GM19438 (cell line): ENCODE measurements at regions not wholly inside any gene's neighbourhood (a gene's known extent, or its start where the extent isn't known, plus 50 kb on each side); places are given as distances from the start of the nearest gene placed in this dataset.
A peak's percentile ranks its signal among the peaks of the same experiment; 100 is the strongest.

ENCODE experiments used
- ATAC-seq: cut with Tn5 transposase; IDR thresholded peaks from one replicate; pipeline ENCODE4 v1.9.1; 2021; ENCODE audit warnings: low read depth; ENCODE audit not compliant: unreplicated experiment

DNA sequence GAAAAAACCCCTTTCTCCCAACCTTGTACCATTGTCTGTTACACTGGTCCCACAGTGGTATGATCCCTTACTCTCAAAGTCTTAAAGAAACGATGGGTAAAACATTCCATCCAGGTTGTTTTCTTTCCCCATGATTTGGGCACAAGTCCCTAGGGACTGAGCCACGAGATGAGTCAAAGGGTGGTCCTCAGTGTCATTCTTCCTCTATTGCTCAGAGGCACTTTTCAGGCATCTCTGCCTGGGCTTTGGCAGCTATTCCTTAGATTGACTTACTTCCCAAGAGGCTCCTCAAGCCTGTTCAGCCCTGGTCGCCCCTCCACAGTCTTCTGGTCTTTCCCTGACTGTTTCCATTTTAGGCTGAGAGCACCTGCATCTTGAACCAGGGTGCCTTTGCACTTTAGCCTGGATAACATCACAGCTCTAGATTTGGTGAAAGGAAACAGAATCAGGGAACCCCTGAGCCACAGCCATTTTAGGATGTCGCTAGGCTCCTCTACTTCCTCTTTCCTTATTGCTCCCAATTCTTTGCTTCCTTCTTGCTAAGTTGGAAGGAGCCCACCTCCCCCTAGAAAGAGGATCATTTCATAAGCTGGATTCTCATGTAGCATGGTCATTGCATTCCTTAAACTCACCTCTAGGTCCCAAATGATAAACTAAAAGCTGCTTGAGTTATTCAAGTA, 131.0 kb upstream of the TPRG1 start:
- ATAC-seq: no peak

DNA sequence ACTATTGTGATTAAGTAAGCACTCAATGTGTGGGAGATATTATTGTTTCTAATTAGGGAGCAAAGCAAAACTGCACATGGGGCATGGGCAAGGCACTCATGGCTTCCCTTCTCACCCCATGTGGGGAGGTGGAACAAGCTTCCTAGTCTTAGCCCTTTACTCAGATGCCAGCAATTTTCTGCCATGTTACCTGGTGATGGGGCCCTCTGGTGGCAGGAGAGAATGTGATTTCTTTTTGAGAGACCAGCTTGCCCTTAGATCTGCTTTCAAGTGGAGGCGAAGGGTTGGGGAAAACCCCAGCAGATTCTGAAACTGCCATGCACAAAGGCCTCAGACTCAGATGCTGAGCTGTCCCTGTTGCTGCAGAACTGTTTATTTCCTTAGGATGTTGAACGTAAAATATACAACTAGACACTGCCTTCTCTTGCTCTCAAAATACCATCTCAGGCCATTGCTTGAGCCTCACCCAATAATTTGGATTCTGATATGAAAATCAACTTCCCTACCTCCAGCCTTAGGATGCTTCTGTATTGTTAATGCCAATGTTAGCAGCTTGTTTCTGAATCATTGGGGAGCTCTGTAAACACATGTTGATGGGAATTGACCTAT, 130.2 kb upstream of the TPRG1 start:
- peak; percentile 96 for ATAC-seq

GRCh38 chr3:189042832-189043231, 128.9 kb upstream of the TPRG1 start:
- no peak for ATAC-seq

GRCh38 chr3:189049458-189050236, 122.1 kb upstream of the TPRG1 start:
- ATAC-seq: no peak

GRCh38 chr3:189053322-189053721, 118.4 kb upstream of the TPRG1 start:
- no peak for ATAC-seq

DNA sequence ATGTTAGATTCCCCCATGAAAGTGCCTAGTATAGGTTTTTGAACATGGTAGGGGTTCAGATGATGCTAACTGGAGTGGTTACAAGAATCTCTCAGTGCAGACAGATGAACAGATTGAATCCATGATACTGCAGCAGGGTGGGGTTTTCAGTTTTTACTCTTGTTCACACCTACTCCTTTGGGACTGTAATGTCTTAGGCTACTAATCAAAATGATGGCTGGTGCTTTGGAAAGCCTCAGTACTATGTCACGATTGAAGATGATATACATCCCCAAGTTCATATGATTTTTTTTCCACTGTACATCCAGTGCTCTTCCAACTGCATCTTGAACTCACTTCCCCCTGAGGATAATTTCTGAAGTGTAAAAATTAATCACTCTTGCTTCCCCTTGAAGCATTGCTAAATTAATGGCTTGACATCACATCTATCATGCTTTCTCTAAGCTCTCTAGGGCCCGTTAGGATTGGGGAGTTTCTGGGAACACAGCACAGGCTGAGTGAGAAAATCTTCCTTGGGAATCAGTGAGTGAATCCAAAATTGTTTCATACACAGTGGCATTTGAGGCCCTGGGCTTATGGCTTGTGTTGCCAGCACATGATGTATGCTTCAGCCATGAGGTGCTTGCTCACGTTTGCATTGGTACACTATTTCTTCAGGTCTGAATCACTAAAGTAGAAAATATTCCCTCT, 115.0 kb upstream of the TPRG1 start:
- ATAC-seq: no peak

- ATAC-seq: no peak
These were observed 114.4 kb upstream of the TPRG1 start for GRCh38 chr3:189057369-189057768.

DNA sequence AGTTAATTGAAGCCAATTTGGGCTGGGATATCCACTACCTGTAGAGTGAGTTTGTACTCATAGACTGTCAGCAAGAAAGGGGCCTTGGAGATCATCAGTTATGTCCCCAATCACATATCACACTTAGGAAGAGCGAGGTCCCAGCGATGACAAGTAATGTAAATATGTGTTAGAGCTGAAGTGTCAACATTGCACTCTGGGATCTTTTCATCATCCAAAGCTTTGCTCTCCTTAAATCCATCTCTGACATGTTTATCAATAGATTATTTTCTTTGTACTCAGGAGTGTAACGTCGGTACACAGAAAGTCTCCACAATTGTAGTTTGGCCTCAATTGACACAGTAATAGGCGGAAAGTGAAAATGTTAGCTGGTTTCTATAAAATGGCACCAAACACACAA, 113.7 kb upstream of the TPRG1 start:
- ATAC-seq: no peak

GRCh38 chr3:189070965-189071364, 100.8 kb upstream of the TPRG1 start:
- no peak for ATAC-seq

- no peak for ATAC-seq
These were observed 100.3 kb upstream of the TPRG1 start for GRCh38 chr3:189071446-189071845.

- ATAC-seq: no peak
These were observed 95.3 kb upstream of the TPRG1 start for GRCh38 chr3:189076449-189076848.

DNA sequence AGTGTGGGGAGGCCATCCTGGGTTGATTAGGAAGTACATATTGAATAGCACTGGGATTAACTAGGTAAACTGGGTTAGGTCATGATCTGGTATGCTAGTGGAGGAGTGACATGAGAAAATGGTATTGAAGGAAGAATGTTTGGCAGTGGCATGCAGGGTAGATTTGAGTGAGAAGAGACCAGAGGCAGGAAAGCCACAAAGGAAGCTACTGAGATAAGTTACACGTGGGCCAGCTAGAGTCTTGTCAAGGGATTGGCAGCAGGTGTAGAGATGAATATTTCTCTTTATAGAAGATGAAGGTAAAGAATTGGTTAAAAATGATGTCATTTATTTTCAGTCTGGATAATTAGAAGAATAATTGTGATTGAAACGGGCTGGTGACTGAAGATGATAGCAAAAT, 91.0 kb upstream of the TPRG1 start:
- no peak for ATAC-seq

GRCh38 chr3:189082666-189083427, 88.9 kb upstream of the TPRG1 start:
- ATAC-seq: no peak

GRCh38 chr3:189084620-189085019, 87.2 kb upstream of the TPRG1 start:
- ATAC-seq: no peak

GRCh38 chr3:189092547-189092946, 79.2 kb upstream of the TPRG1 start:
- no peak for ATAC-seq

- ATAC-seq: no peak
These were observed 77.2 kb upstream of the TPRG1 start for GRCh38 chr3:189094539-189094938.

- ATAC-seq: no peak
These were observed 75.7 kb upstream of the TPRG1 start for GRCh38 chr3:189096092-189096491.

GRCh38 chr3:189099031-189099471, 72.7 kb upstream of the TPRG1 start:
- no peak for ATAC-seq

DNA sequence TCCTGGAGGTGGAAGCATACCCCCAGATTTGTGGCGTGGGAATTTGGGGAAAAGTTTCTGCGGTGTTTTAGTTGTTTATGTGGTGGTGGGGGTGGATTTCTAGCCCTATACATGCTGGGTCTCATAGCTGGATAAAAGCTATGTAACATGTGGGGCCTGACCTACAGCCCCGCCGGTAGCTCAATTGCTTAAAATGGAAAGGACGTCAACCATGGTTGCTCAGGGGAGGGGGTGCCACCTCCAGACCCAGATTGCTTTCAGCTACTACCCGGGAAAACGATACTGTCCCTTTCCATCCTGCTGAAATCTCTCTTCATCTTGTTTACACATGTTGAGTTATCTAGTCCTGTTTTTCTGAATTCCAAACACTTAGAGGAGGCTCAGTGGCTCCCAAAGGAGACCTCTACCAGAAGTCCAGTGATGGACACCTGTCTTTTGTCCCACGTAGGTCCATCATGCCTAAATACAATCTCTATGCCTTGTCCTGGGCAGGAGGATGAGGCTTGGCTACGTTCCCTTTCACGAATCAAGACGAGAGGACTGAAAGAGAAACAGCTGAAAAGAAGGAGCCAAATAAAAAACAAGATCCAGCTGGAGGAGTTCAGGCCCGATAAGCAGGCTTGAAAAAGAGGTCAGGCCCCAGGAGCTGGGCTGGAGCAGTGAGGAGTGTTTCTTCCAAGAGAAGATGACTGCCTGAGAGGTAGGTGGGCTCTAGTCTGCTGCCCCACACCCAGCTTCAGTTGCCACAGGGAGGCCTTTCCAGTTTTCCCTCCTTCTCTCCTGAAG, 72.1 kb upstream of the TPRG1 start:
- ATAC-seq: no peak

GRCh38 chr3:189100866-189101265, 70.9 kb upstream of the TPRG1 start:
- ATAC-seq: no peak
